ENCODE measurements at regions not wholly inside any gene's neighbourhood (a gene's known extent, or its start where the extent isn't known, plus 50 kb on each side); places are given as distances from the start of the nearest gene placed in this dataset.

DNA sequence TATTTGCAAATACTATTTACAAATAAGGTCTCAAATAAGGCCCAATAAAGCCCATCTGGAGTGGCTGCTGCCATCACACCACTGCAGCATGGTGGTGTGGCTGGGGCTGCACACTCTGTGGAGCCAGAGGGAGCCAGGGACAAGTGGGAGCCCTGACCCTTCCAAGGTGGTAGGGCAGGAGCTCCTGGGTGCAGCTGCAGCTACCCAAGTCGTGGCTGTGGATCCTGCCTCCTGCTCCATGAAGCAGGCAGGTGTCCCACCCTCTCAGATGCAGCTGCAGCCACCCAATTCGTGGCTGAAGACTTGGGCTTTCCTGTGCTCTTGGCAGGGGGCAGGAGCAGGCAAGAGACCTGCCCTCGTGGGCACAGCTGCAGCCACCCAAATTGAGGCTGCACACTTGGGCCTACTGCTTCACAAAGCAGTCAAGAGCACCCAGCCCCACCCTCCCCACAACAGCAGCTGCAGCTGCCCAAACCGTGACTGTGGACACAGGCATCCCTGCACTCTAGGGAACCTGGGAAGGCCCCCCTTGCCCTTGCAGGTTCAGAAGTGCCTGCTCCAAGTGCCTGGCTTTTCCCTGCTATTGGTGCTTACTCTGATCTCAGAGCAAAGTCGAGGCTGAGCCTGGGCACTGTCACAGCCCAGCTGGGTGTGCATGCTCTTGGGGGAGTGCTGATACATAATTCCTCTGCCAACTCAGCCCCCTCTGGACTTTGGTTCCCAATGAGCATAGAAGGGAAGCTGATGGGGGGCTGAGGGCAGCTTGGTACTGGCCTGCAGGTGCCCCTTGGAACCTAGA lies 614.8 kb downstream of the PCDH18 start:
- no peak for DNase-seq

DNA sequence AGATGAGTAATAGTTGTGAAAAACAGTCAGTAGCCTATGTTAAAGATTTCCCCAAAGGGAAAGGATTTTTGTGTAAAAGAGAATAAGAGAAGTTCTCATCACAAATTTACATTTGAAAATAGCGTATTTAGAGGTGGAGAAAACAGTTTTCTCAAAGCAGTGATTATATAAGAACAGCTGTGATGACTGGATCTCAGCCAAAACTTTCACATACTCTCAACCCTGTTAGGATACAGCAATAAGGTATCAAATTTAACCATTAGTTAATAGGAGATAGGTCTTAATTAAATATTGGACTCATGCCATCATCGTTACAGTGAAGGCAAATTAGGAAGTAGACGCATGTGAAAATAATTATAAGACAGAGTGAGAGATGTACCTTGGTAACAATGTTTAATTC lies 622.7 kb downstream of the PCDH18 start:
- DNase-seq, result peak; percentile 93

DNA sequence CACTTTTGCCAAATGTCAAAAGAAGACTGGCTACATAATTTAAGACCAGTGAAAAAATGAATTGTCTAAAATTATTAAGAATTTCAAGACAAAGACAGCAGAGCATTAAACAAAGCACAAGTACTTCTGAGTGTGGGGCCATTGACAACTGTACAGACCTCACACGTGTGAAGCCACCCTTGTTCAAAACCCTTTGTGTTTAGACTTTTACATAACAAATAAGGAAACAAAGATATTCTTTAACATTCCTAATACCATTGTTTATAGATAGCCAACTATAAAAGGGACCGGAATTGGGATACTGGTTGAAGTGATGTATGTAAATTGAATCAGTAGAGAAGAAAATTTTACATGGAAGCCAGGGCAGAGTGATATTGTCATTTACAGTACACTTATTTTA lies 624.2 kb downstream of the PCDH18 start:
- no peak for DNase-seq

GRCh38 chr4:136900696-136901095 lies 631.6 kb downstream of the PCDH18 start:
- DNase-seq, result no peak

DNA sequence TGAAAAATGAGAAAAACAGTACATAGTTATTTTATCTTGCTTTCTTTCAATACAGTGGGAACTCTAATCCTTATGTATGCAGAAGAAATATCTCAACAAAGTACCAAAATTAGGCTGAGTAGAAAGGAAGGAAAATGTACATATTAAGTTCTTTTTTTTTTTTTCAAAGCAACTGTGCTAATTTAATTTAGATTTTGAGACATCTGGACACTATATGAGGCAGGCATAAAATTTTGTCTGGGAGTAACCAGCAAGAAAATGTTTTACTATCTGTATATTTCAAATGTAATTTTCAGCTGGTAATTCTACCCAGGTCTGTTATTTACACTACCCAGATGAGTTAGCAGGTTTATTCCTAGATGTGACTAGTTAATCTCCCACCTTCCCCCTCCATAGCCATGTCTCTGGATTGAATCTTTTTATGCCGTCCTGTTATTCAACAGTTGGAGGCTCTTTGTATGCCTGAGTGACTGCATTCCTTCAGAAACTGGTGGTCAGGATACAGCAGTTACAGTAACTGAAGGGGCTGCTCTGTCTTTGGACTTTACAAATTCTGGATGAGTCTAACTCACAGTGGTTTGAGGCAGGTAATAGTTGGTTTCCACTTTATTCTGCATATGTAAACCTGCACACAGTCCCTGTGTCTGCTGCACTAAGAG lies 633.6 kb downstream of the PCDH18 start:
- no peak for DNase-seq

GRCh38 chr4:136893573-136893972 lies 638.7 kb downstream of the PCDH18 start:
- DNase-seq, result no peak

DNA sequence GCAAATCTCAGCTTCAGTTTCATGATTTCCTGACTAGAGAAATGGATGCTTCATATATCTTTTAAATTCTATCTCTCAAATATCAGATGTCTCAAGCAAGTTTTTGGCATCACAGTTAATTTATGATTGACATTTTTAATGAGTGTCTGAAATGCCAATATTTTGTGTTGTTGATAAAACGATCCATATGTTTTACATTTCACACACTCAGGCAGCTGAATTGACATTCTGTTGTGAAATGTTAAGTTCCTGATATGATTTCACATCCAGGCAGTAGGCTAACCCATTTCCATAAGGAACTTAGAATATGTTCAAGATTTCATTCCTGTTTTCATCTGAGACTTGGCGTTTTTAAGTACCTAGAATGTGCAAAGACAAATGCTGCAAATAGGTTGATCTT lies 650.6 kb downstream of the PCDH18 start:
- DNase-seq, result no peak

- peak; percentile 46 for DNase-seq
Measured at GRCh38 chr4:136873555-136873954, 658.7 kb downstream of the PCDH18 start.

- no peak for DNase-seq
Measured at GRCh38 chr4:136867465-136867864, 664.8 kb downstream of the PCDH18 start.

DNA sequence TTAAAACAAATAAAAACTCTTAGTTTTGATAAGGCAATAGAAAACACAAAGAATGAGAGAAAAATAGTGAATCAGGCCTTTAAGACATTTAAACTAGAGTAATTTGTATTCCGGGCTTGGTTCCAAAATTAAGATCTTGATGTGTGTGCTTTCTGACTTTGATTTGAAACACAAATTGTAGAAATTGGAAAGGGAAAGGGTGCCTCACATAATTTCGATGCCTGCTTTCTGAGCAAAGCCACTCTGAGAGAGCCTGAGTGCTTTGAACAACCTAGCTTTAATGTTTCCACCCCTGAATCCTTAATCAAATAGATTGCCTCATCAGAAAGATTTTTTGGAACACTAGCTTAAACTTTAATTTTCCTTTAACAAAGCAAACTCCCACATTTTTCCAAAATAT lies 666.8 kb downstream of the PCDH18 start:
- DNase-seq, result no peak

DNA sequence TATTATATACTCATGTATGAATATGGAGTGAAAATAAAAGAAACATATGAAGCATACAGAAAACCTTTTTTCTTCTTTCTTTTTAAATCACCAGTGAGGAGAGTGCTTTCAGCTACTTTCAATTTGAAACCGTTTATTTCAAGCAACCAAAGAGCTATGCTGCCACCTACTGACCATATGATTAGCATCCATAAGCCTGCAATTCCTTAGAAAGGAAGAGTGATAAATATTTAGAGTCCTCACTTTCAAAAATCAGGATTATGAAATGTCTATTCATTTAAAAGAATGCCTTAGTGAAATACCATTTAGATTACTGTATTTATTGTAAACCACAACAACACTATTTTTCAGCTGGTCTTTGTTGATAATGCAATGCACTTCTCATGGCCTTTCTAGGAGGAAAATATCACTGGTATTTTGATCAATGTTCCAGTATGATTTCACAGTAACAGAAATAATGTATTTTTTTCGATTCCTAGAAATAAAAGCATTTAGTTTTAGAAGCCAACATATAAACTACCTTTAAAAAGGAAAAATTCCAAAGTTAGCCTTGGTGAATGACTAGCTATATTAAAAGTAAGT lies 667.6 kb downstream of the PCDH18 start:
- DNase-seq, result peak; percentile 49

- no peak for DNase-seq
Measured at GRCh38 chr4:136863756-136864155, 668.5 kb downstream of the PCDH18 start.

- DNase-seq, result no peak
Measured at GRCh38 chr4:136862653-136863052, 669.6 kb downstream of the PCDH18 start.

- no peak for DNase-seq
Measured at GRCh38 chr4:136861091-136861490, 671.2 kb downstream of the PCDH18 start.

DNA sequence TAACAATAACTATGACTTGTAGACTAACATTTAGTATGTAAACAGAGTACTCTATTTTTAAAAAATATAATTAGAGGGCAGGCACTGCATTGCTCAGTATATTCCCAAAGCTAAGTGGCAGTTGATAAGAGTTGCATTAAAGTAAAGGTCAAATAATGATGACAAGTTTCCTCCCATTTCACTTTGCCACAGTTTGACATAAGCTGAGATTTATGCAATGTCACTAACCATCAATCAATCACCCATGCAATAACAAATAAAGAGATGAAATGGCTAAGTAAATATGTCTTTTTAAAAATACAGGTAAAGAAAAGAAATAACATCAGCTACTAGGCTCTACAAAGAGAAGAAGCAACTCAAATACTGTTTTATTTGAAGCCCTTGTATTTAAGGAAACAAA lies 673.4 kb downstream of the PCDH18 start:
- no peak for DNase-seq

- no peak for DNase-seq
Measured at GRCh38 chr4:136855886-136856285, 676.4 kb downstream of the PCDH18 start.

GRCh38 chr4:136850446-136850845 lies 681.8 kb downstream of the PCDH18 start:
- DNase-seq, result no peak

DNA sequence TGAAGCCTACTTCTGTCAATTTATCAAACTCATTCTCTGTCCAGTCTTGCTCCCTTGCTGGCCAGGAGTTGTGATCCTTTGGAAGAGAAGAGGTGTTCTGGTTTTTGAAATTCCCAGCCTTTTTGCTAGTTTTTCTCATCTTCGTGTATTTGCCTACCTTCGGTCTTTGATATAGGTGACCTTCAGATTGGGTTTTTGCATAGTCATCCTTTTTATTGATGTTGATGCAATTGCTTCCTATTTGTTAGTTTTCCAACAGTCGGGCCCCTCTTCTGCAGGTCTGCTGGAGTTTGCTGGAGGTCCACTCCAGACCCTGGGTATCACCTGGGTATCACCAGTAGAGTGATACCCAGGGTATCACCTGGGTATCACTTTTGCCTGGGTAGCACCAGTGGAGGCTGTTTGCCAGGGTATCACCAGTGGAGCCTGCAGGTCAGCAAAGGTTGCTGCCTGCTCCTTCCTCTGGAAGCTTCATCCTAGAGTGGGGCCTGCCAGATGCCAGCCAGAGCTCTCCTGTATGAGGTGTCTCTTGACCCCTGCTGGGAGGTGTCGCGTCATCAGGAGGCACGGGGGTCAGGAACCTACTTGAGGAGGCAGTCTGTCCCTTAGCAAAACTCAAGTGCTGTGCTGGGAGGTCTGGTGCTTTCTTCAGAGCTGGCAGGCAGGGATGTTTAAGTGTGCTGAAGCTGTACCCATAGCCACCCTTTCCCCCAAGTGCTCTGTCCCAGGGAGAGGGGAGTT lies 684.2 kb downstream of the PCDH18 start:
- DNase-seq, result no peak

DNA sequence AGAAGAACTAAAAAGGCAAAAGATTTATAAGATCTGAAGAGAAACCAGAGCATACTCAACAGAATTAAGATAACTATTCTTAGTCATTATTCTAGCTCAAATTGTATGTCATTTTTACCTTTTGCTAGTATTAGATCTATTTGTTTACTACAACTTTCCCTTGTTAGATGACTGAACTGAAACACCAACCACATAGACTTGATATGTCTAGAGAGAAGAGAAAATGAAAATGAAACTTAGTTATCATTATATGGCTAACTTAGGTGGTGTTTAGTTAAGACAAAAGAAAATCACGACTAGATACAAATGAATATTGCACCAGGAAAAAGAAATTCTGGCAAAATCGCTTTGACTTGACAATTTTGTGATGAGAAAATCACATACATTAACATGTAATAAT lies 690.8 kb downstream of the PCDH18 start:
- no peak for DNase-seq

GRCh38 chr4:136838607-136839006 lies 693.7 kb downstream of the PCDH18 start:
- no peak for DNase-seq

GRCh38 chr4:136831553-136831952 lies 700.7 kb downstream of the PCDH18 start:
- no peak for DNase-seq

DNA sequence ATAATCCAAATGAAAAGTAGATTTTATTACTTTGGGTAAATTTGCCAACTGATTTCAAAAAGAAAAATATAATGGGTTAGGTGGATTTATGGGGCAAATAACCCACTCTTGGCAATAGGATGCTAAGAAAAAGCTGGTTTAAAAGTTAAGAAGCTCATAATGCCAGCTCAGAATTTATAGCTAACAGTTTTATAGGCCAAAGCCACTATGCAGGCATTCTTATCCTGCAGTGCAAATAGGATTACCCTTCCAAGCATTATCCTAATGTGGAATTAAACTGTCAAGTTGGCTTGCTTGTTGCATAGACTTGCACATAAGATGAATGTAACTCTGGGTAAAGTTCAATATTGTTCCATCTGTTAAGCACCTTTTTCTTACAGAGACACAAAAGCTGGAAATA lies 703.0 kb downstream of the PCDH18 start:
- DNase-seq, result no peak

DNA sequence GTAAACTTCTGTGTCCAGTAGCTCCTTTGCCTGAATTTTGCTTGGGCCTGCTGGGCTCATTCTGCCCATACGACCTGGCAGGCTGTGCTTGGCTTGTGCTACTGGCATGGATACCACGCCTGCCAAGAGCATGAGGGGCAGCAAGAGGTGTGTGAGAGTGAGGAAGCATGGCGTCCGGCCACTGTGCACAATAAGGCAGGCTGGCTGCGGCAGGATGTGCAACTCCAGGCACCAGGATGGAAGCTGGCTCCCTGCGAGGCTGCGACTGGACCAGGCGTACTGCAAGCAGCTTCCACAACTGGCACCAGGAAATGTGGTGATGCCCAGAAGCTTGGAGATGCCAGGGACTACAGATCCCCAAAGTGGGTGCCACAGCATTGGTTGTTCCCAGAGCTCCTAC lies 709.3 kb downstream of the PCDH18 start:
- DNase-seq, result no peak
